Right lobe of liver (tissue), 6 donors: ENCODE measurements at regions not wholly inside any gene's neighbourhood (a gene's known extent, or its start where the extent isn't known, plus 50 kb on each side); places are given as distances from the start of the nearest gene placed in this dataset.

ENCODE experiments used
- ATAC-seq, 4 donors: fragments of 200-7000 bp; cut with Tn5 transposase; one replicate each; pipeline ENCODE4 v1.9.1; 2020; ENCODE audit warnings: mild to moderate bottlenecking in 4 of 4, moderate library complexity in 4 of 4
- DNase-seq, 3 donors: peaks; one replicate each; pipeline ENCODE4 v3.0.0-alpha.2; 2020
- H3K27ac ChIP-seq, 3 donors: fragments of 200-600 bp; one replicate each; pipeline ENCODE4 v1.8.0; 2022
- H3K27me3 ChIP-seq, 2 donors: fragments of 200-600 bp; one replicate each; pipeline ENCODE4 v1.8.0; 2022
- H3K36me3 ChIP-seq, 4 donors: fragments of 200-600 bp; sonication (generic) in 1 of 4; one replicate each; pipeline versions ENCODE4 v1.5.1 to v1.8.0; 2017 to 2022; ENCODE audit warnings: control low read depth in 1 of 4
- H3K4me1 ChIP-seq, 4 donors: fragments of 200-600 bp; sonication (generic) in 1 of 4; one replicate each; pipeline versions ENCODE4 v1.5.1 to v1.8.0; 2017 to 2022; ENCODE audit warnings: control low read depth in 1 of 4
- H3K4me3 ChIP-seq, 3 donors: fragments of 200-600 bp; one replicate each; pipeline ENCODE4 v1.8.0; 2022
- H3K9me3 ChIP-seq, 4 donors: fragments of 200-600 bp; sonication (generic) in 1 of 4; one replicate each; pipeline versions ENCODE4 v1.5.1 to v1.8.0; 2017 to 2022; ENCODE audit warnings: control low read depth in 1 of 4
- POLR2A ChIP-seq: fragments of 450-650 bp; IDR thresholded peaks from one replicate; pipeline ENCODE4 v1.6.1; 2017; ENCODE audit warnings: antibody characterized with exemption, mild to moderate bottlenecking
- WGBS: methylation state at CpG from one replicate; pipeline ENCODE4 v1.1.6; 2018; ENCODE audit warnings: low coverage, low lambda C conversion rate; ENCODE audit not compliant: insufficient coverage; ENCODE audit errors: missing lambda C conversion rate; 5-methylcytosine and 5-hydroxymethylcytosine counted together
- intact Hi-C, 2 donors: fragments of 100-400 bp; cut with DNase I; formaldehyde crosslinking; loops; one replicate each; pipeline versions ENCODE4 v1.11.2 to v1.14.1; 2022
- TF ChIP-seq, protein P1 (sequence below), 4 donors: fragments of 200-600 bp in 3 of 4; fragments of 450-650 bp in 1 of 4; IDR thresholded peaks; one replicate each; pipeline versions ENCODE4 v1.5.1 to v1.8.0; 2016 to 2022; ENCODE audit warnings: antibody characterized with exemption in 4 of 4, mild to moderate bottlenecking in 2 of 4
- donor health status: DM: no; HTN: yes; CAD: no.
- donor health status: DM: no; HTN: no; CAD: no.
- donor health status: DM: no; HTN: no; CAD: no.
- donor health status: DM: no; HTN: yes; CAD: no.
- donor health status: DM: no; HTN: yes; CAD: no.

DNA sequence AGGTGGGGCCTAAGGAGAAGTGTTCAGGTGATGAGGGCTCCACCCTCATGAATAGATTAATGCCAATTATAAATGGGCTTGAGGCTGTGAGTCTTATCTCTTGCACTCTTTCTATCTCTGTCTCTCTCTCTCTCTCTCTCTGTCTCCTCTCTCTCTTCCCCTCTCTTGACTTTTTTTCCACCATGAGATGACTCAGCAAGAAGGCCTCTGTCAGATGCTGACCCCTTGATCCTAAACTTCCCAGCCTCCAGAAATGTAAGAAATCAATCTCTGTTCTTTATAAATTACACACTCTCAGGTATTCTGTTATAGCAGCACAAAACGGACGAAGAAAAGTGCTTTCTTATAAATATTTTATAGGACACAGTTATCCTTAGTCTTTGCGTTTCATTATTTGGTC, 184.9 kb upstream of the PCDH7 start:
- H3K36me3 ChIP-seq = no peaks in the 10 kb centered on the region
- WGBS = 60% methylated on average over 3 of the region's 3 CpGs
- DNase-seq (no peak), ATAC-seq (no peak)
- H3K27ac ChIP-seq = no peak overlapping the region
- H3K9me3 ChIP-seq = no peaks in the 10 kb centered on the region
- no peaks in the 10 kb centered on the region for H3K27me3 ChIP-seq
- intact Hi-C loops = no loop called here
- no peak overlapping the region for H3K4me3 ChIP-seq
- TF ChIP-seq POLR2A = no peak
- TF ChIP-seq, protein P1, sequence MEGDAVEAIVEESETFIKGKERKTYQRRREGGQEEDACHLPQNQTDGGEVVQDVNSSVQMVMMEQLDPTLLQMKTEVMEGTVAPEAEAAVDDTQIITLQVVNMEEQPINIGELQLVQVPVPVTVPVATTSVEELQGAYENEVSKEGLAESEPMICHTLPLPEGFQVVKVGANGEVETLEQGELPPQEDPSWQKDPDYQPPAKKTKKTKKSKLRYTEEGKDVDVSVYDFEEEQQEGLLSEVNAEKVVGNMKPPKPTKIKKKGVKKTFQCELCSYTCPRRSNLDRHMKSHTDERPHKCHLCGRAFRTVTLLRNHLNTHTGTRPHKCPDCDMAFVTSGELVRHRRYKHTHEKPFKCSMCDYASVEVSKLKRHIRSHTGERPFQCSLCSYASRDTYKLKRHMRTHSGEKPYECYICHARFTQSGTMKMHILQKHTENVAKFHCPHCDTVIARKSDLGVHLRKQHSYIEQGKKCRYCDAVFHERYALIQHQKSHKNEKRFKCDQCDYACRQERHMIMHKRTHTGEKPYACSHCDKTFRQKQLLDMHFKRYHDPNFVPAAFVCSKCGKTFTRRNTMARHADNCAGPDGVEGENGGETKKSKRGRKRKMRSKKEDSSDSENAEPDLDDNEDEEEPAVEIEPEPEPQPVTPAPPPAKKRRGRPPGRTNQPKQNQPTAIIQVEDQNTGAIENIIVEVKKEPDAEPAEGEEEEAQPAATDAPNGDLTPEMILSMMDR (IDR thresholded peaks at IDR 0.05) = no peak
- no peaks in the 10 kb centered on the region for H3K4me1 ChIP-seq

DNA sequence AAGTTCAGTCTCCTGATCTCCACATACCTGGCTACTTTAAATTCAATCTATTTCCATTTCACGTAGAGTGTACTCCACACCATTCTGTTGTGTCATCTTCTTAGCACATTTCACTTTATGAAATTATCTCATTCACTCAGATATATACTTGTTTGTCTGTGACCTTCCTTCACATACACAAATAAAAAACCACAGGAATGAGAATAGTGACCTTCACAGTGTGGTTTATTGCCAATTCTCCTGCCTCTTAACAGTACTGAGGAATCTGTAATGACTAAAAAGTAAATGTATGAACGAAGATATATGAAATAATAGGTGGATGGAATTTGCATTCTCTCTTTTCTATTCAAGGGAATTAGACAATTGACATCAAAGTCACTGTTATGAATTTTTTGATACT, 183.9 kb upstream of the PCDH7 start:
- Histone ChIP-seq H3K36me3 (no peaks in the 10 kb centered on the region), H3K27me3 (no peaks in the 10 kb centered on the region), H3K4me3 (no peak overlapping the region), H3K4me1 (no peaks in the 10 kb centered on the region), H3K9me3 (no peaks in the 10 kb centered on the region), H3K27ac (no peak overlapping the region)
- 37% methylated on average over 2 of the region's 2 CpGs for WGBS
- DNase-seq = no peak
- no peak for TF ChIP-seq POLR2A
- TF ChIP-seq, protein P1 (IDR thresholded peaks at IDR 0.05) = no peak
- intact Hi-C loops = no loop called here
- ATAC-seq = no peak

GRCh38 chr4:30537456-30537855, 182.7 kb upstream of the PCDH7 start:
- no peak for ATAC-seq

GRCh38 chr4:30538794-30539193, 181.4 kb upstream of the PCDH7 start:
- H3K4me3 ChIP-seq = no peak overlapping the region
- H3K27ac ChIP-seq = no peak overlapping the region
- H3K27me3 ChIP-seq = no peaks in the 10 kb centered on the region
- H3K9me3 ChIP-seq = no peaks in the 10 kb centered on the region
- TF ChIP-seq, protein P1 (IDR thresholded peaks at IDR 0.05) = no peak
- no peak for TF ChIP-seq POLR2A
- DNase-seq (no peak), ATAC-seq (no peak)
- 59% methylated on average over 5 of the region's 5 CpGs for WGBS
- no peaks in the 10 kb centered on the region for H3K36me3 ChIP-seq
- no peaks in the 10 kb centered on the region for H3K4me1 ChIP-seq
- intact Hi-C loops = no loop called here

More at GRCh38 chr4:30537456-30537855, 182.7 kb upstream of the PCDH7 start:
- WGBS = 44% methylated on average over 3 of the region's 3 CpGs
- no peak for DNase-seq
- Histone ChIP-seq H3K36me3 (no peaks in the 10 kb centered on the region), H3K27me3 (no peaks in the 10 kb centered on the region), H3K9me3 (no peaks in the 10 kb centered on the region), H3K4me3 (no peak overlapping the region), H3K27ac (no peak overlapping the region), H3K4me1 (no peaks in the 10 kb centered on the region)
- no peak for TF ChIP-seq POLR2A
- TF ChIP-seq, protein P1 (IDR thresholded peaks at IDR 0.05) = no peak
- intact Hi-C loops = no loop called here

DNA sequence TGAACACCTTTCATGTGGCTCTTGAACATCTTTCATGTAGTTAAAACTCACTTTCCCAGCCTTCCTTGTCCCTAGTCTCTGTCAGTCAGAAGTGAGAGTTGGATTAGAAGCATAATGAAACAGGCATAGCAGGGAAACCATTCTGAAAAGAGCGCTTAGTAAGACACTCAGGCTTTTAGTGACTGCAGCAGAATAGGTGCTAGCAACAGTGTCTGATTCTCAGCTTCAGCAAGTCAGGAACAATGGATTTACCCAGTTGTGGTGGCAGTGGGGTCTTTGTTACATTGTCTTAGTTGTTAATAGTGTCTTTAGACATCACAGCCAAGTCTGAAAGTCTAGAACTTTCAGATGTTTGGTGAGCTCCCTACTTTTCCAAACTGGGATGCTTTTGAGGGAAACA, 177.1 kb upstream of the PCDH7 start:
- 45% methylated on average over 1 of the region's 1 CpG for WGBS
- Histone ChIP-seq H3K4me1 (no peaks in the 10 kb centered on the region), H3K9me3 (no peaks in the 10 kb centered on the region), H3K27ac (no peak overlapping the region), H3K4me3 (no peak overlapping the region), H3K27me3 (no peaks in the 10 kb centered on the region), H3K36me3 (no peaks in the 10 kb centered on the region)
- no peak for TF ChIP-seq POLR2A
- TF ChIP-seq, protein P1 (IDR thresholded peaks at IDR 0.05) = no peak
- DNase-seq (no peak), ATAC-seq (no peak)
- intact Hi-C loops = no loop called here
